ENCODE measurements at regions not wholly inside any gene's neighbourhood (a gene's known extent, or its start where the extent isn't known, plus 50 kb on each side); places are given as distances from the start of the nearest gene placed in this dataset.
"Not testable (repeated sequence)": the region's sequence is repeated elsewhere in the genome, so short reads cannot be mapped to it uniquely, and the experiment has no call there.

DNA sequence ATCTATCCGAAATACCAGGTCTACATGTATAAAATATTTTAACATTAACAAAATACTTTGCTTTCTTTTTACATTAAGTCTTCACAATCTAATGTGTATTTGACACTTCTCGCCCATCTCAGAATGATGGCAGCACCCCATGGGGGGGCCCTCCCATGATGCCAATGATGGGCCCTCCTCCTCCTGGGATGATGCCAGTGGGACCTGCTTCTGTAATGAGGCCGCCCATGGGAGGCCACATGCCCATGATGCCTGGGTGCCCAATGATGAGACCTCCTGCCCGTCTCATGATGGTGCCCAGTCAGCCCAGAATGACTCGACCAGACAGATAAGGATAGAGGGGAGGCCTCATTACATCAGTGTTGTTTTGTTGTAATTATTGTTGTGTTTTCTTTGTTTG, 110.5 kb downstream of the ART5 start:
- H3K4me3 ChIP-seq (ENCODE audit: control insufficient read depth in 1 of 7, extremely low read depth in 1 of 7, insufficient read depth in 4 of 7, low read depth in 2 of 7, low read length in 6 of 7); H3K27ac ChIP-seq (ENCODE audit: insufficient read depth in 1 of 2, low read depth in 1 of 2, low read length in 2 of 2, poor library complexity in 1 of 2, severe bottlenecking in 2 of 2); CTCF ChIA-PET; POLR2A ChIA-PET; H3K36me3 ChIP-seq (ENCODE audit: control insufficient read depth in 4 of 4, insufficient read depth in 4 of 4, low read length in 3 of 4); H3K27me3 ChIP-seq (replicated peaks in 2 of 5; ENCODE audit: control insufficient read depth in 4 of 5, insufficient read depth in 5 of 5, low read length in 4 of 5); DNase-seq; H3K4me1 ChIP-seq (ENCODE audit: control extremely low read depth in 1 of 4, control insufficient read depth in 4 of 4, insufficient read depth in 4 of 4, low read length in 3 of 4); H3K9me3 ChIP-seq (ENCODE audit: control extremely low read depth in 1 of 5, control insufficient read depth in 4 of 5, insufficient read depth in 2 of 5, low read depth in 1 of 5, low read length in 4 of 5): not testable (repeated sequence)
- WGBS (ENCODE audit: insufficient coverage), result 100% methylated on average over 2 of the region's 5 CpGs

DNA sequence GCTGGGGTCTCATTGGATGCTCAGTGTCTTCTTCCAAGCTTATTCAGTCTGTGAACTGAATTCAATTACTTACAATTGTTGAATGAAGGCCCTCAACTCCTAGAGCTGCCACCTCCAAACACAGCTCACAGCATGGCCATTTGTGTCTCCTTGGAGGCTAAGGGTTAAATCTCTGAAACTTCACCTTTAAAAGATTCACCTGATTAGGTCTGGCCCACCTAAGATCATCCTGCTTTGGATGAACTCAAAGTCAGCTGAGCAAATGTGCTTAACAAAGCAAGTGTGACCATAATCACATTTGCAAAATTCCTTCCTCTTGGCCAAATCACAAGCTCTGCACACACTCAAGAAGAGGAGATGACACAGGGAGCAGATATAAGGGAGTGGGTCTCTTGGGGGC, 118.2 kb downstream of the ART5 start:
- H3K9me3 ChIP-seq (ENCODE audit: control extremely low read depth in 1 of 5, control insufficient read depth in 4 of 5, insufficient read depth in 2 of 5, low read depth in 1 of 5, low read length in 4 of 5); H3K36me3 ChIP-seq (ENCODE audit: control insufficient read depth in 4 of 4, insufficient read depth in 4 of 4, low read length in 3 of 4); H3K4me1 ChIP-seq (ENCODE audit: control extremely low read depth in 1 of 4, control insufficient read depth in 4 of 4, insufficient read depth in 4 of 4, low read length in 3 of 4); DNase-seq; H3K27ac ChIP-seq (ENCODE audit: insufficient read depth in 1 of 2, low read depth in 1 of 2, low read length in 2 of 2, poor library complexity in 1 of 2, severe bottlenecking in 2 of 2); CTCF ChIA-PET; H3K4me3 ChIP-seq (ENCODE audit: control insufficient read depth in 1 of 7, extremely low read depth in 1 of 7, insufficient read depth in 4 of 7, low read depth in 2 of 7, low read length in 6 of 7); POLR2A ChIA-PET; H3K27me3 ChIP-seq (replicated peaks in 2 of 5; ENCODE audit: control insufficient read depth in 4 of 5, insufficient read depth in 5 of 5, low read length in 4 of 5): not testable (repeated sequence)

DNA sequence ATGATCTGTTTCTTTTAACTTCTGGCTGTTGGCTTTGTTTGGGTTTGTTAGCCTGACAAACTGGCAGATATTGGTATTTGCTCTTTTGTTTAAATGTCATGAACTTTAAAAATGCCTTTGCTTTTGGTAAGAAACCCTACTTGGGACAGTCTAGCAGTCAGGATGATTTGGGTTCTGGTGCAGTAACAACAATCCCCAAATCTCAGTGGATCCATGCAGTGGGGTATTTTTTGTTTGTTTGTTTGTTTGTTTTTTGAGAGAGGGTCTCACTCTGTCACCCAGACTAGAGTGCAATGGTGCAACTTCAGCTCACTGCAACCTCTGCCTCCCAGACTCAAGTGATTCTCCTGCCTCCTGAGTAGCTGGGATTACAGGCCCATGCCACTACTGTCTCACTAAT, 120.9 kb downstream of the ART5 start:
- POLR2A ChIA-PET; H3K27ac ChIP-seq (ENCODE audit: insufficient read depth in 1 of 2, low read depth in 1 of 2, low read length in 2 of 2, poor library complexity in 1 of 2, severe bottlenecking in 2 of 2); H3K36me3 ChIP-seq (ENCODE audit: control insufficient read depth in 4 of 4, insufficient read depth in 4 of 4, low read length in 3 of 4); H3K27me3 ChIP-seq (replicated peaks in 2 of 5; ENCODE audit: control insufficient read depth in 4 of 5, insufficient read depth in 5 of 5, low read length in 4 of 5); H3K9me3 ChIP-seq (ENCODE audit: control extremely low read depth in 1 of 5, control insufficient read depth in 4 of 5, insufficient read depth in 2 of 5, low read depth in 1 of 5, low read length in 4 of 5); H3K4me1 ChIP-seq (ENCODE audit: control extremely low read depth in 1 of 4, control insufficient read depth in 4 of 4, insufficient read depth in 4 of 4, low read length in 3 of 4); CTCF ChIA-PET; DNase-seq; H3K4me3 ChIP-seq (ENCODE audit: control insufficient read depth in 1 of 7, extremely low read depth in 1 of 7, insufficient read depth in 4 of 7, low read depth in 2 of 7, low read length in 6 of 7): not testable (repeated sequence)

DNA sequence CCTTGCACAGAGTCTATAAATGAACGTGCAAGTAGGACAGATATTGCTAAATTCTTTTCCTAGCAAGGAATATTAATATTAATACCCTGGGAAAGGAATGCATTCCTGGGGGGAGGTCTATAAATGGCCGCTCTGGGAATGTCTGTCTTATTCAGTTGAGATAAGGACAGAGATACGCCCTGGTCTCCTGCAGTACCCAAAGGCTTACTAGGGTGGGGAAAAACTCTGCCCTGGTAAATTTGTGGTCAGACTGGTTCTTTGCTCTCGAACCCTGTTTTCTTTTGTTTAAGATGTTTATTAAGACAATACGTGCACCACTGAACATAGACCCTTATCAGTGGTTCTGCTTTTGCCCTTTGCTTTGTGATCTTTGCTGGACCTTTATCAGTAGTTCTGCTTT, 122.0 kb downstream of the ART5 start:
- no CpG with 5 or more reads among the region's 5 CpGs for WGBS (ENCODE audit: insufficient coverage)
- H3K27me3 ChIP-seq (replicated peaks in 2 of 5; ENCODE audit: control insufficient read depth in 4 of 5, insufficient read depth in 5 of 5, low read length in 4 of 5); DNase-seq; POLR2A ChIA-PET; H3K27ac ChIP-seq (ENCODE audit: insufficient read depth in 1 of 2, low read depth in 1 of 2, low read length in 2 of 2, poor library complexity in 1 of 2, severe bottlenecking in 2 of 2); H3K9me3 ChIP-seq (ENCODE audit: control extremely low read depth in 1 of 5, control insufficient read depth in 4 of 5, insufficient read depth in 2 of 5, low read depth in 1 of 5, low read length in 4 of 5); H3K4me1 ChIP-seq (ENCODE audit: control extremely low read depth in 1 of 4, control insufficient read depth in 4 of 4, insufficient read depth in 4 of 4, low read length in 3 of 4); CTCF ChIA-PET; H3K36me3 ChIP-seq (ENCODE audit: control insufficient read depth in 4 of 4, insufficient read depth in 4 of 4, low read length in 3 of 4); H3K4me3 ChIP-seq (ENCODE audit: control insufficient read depth in 1 of 7, extremely low read depth in 1 of 7, insufficient read depth in 4 of 7, low read depth in 2 of 7, low read length in 6 of 7): not testable (repeated sequence)

DNA sequence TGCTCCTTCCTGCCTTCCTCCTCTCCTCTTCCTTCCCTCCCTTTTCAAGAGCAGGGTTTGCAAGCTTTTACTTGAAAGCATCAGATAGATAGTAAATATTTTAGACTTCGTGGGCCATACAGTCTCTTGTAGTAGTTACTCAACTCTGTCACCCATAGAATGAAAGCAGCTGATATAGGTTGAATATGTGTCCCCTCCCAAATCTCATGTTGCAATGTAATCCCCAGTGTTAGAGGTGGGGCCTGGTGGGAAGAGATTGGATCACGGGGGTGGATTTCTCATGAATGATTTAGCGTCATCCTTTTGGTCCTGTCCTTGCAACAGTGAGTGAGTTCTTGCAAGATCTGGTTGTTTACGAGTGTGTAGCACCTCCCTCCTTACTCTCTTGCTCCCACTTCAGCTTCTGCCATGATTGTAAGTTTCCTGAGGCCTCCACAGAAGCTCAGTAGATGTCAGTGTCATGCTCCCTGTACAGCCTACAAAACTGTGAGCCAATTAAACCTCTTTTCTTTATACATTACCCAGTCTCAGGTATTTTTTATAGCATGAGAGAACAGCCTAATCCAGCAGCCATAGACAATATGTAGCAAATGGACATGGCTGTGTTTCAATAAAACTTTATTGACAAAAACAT, 124.7 kb downstream of the ART5 start:
- 100% methylated on average over 1 of the region's 4 CpGs for WGBS (ENCODE audit: insufficient coverage)
- CTCF ChIA-PET; H3K4me1 ChIP-seq (ENCODE audit: control extremely low read depth in 1 of 4, control insufficient read depth in 4 of 4, insufficient read depth in 4 of 4, low read length in 3 of 4); H3K4me3 ChIP-seq (ENCODE audit: control insufficient read depth in 1 of 7, extremely low read depth in 1 of 7, insufficient read depth in 4 of 7, low read depth in 2 of 7, low read length in 6 of 7); DNase-seq; H3K27ac ChIP-seq (ENCODE audit: insufficient read depth in 1 of 2, low read depth in 1 of 2, low read length in 2 of 2, poor library complexity in 1 of 2, severe bottlenecking in 2 of 2); POLR2A ChIA-PET; H3K27me3 ChIP-seq (replicated peaks in 2 of 5; ENCODE audit: control insufficient read depth in 4 of 5, insufficient read depth in 5 of 5, low read length in 4 of 5); H3K36me3 ChIP-seq (ENCODE audit: control insufficient read depth in 4 of 4, insufficient read depth in 4 of 4, low read length in 3 of 4); H3K9me3 ChIP-seq (ENCODE audit: control extremely low read depth in 1 of 5, control insufficient read depth in 4 of 5, insufficient read depth in 2 of 5, low read depth in 1 of 5, low read length in 4 of 5): not testable (repeated sequence)

DNA sequence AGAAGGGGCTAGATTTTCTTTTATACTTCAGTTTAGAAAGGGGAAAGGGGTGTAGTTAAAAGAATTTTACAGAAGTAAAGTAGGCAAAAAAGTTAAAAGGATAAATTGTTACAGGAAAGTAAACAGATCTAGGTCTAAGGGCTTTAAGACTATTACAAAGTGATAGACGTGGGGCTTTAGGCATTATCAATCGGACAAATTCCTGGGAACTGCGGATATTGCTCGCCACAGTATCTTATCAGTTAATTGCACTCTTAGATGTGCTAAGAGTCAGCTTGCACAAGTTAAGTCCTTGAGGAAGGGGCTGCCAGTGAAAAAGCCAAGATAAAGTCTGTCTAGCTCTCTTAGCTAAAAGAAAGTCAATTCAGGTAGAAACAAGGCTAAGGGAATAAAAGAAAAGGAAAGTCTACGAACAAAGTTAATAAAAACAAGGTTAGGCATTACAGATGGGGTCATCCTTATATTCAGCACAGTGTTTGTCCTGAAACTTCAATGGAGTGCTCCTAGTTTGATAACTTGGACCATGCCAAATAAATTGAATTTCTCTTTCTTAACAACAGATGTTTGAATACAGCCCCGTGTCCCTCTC, 125.4 kb downstream of the ART5 start:
- POLR2A ChIA-PET; H3K4me3 ChIP-seq (ENCODE audit: control insufficient read depth in 1 of 7, extremely low read depth in 1 of 7, insufficient read depth in 4 of 7, low read depth in 2 of 7, low read length in 6 of 7); CTCF ChIA-PET; DNase-seq; H3K4me1 ChIP-seq (ENCODE audit: control extremely low read depth in 1 of 4, control insufficient read depth in 4 of 4, insufficient read depth in 4 of 4, low read length in 3 of 4); H3K9me3 ChIP-seq (ENCODE audit: control extremely low read depth in 1 of 5, control insufficient read depth in 4 of 5, insufficient read depth in 2 of 5, low read depth in 1 of 5, low read length in 4 of 5); H3K27ac ChIP-seq (ENCODE audit: insufficient read depth in 1 of 2, low read depth in 1 of 2, low read length in 2 of 2, poor library complexity in 1 of 2, severe bottlenecking in 2 of 2); H3K27me3 ChIP-seq (replicated peaks in 2 of 5; ENCODE audit: control insufficient read depth in 4 of 5, insufficient read depth in 5 of 5, low read length in 4 of 5); H3K36me3 ChIP-seq (ENCODE audit: control insufficient read depth in 4 of 4, insufficient read depth in 4 of 4, low read length in 3 of 4): not testable (repeated sequence)
- WGBS (ENCODE audit: insufficient coverage), result no CpG with 5 or more reads among the region's 6 CpGs

DNA sequence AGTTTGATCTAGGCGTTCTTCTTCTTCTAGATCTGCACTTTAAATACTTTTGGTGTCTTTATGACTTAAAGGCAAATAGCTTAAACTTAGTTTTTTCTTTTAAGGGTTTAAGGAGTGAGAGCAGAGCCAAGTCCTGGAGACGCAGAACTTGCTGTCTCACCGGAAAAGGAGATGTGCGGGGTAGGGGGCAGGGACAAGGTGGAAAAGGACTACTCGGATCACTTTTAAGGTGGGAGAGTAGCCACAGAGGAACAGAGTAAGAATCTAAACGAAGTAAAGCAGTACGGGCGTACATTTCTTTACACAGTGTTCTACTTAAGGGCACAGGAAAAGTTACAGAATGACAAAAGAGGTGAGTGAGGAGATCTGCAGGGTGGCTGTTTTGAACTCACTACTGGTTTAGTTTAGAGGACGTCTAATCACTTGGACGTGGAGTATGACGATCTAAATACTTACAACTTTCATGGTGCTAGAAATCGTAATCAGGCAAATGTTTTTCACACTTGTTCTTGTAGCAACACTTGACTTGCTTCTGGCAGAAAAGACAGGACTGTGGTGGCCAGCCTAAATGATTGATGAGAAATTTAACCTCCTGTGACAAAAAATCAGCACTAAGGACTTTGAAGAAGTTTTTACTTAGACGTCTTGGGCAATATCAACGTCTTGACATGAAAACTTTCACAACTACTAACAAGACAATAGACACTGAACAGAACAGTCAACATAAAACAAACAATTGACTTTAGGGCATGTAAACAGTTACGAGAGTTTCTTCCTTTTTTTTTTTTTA, 127.0 kb downstream of the ART5 start:
- CTCF ChIA-PET; POLR2A ChIA-PET; H3K27me3 ChIP-seq (replicated peaks in 2 of 5; ENCODE audit: control insufficient read depth in 4 of 5, insufficient read depth in 5 of 5, low read length in 4 of 5); H3K4me3 ChIP-seq (ENCODE audit: control insufficient read depth in 1 of 7, extremely low read depth in 1 of 7, insufficient read depth in 4 of 7, low read depth in 2 of 7, low read length in 6 of 7); DNase-seq; H3K4me1 ChIP-seq (ENCODE audit: control extremely low read depth in 1 of 4, control insufficient read depth in 4 of 4, insufficient read depth in 4 of 4, low read length in 3 of 4); H3K9me3 ChIP-seq (ENCODE audit: control extremely low read depth in 1 of 5, control insufficient read depth in 4 of 5, insufficient read depth in 2 of 5, low read depth in 1 of 5, low read length in 4 of 5); H3K36me3 ChIP-seq (ENCODE audit: control insufficient read depth in 4 of 4, insufficient read depth in 4 of 4, low read length in 3 of 4): not testable (repeated sequence)
- WGBS (ENCODE audit: insufficient coverage), result 87% methylated on average over 7 of the region's 15 CpGs
- H3K27ac ChIP-seq (ENCODE audit: insufficient read depth in 1 of 2, low read depth in 1 of 2, low read length in 2 of 2, poor library complexity in 1 of 2, severe bottlenecking in 2 of 2), result peak overlapping the region in 1 of 2 experiments; percentile 14

Measured in common myeloid progenitor, CD34-positive (primary cell).